HepG2 (cell line): ENCODE measurements at regions not wholly inside any gene's neighbourhood (a gene's known extent, or its start where the extent isn't known, plus 50 kb on each side); places are given as distances from the start of the nearest gene placed in this dataset.

Experiments used
- BHLHE40 ChIP-seq: IDR thresholded peaks from 2 replicates; pipeline ENCODE4 v1.6.1; 2011; ENCODE audit warnings: low read length, improper control_type of control experiment
- JUN ChIP-seq: sonication (generic); formaldehyde crosslinking; IDR thresholded peaks from 2 replicates; pipeline ENCODE4 v1.4.0; 2020; ENCODE audit warnings: mild to moderate bottlenecking, missing genetic modification reagents
- MIXL1 ChIP-seq: IDR thresholded peaks from 2 replicates; pipeline ENCODE4 v1.6.1; 2016
- SRF ChIP-seq: IDR thresholded peaks from 2 replicates; pipeline ENCODE4 v1.6.1; 2011; ENCODE audit warnings: mild to moderate bottlenecking, low read depth, low read length, moderate library complexity
- TARDBP ChIP-seq: sonication (generic); formaldehyde crosslinking; IDR thresholded peaks from 2 replicates; pipeline ENCODE4 v1.8.0; 2022; ENCODE audit warnings: mild to moderate bottlenecking, missing genetic modification reagents
- ZBTB33 ChIP-seq: sonication (generic); formaldehyde crosslinking; IDR thresholded peaks from 2 replicates; pipeline ENCODE4 v1.4.0; 2020; ENCODE audit warnings: missing genetic modification reagents
- ZNF354B ChIP-seq: sonication (generic); formaldehyde crosslinking; IDR thresholded peaks from 2 replicates; pipeline ENCODE4 v1.8.0; 2022; ENCODE audit warnings: mild to moderate bottlenecking, missing genetic modification reagents
- ZNF552 ChIP-seq: sonication (generic); formaldehyde crosslinking; IDR thresholded peaks from 2 replicates; pipeline ENCODE4 v1.9.0; 2022; ENCODE audit warnings: missing genetic modification reagents, mild to moderate bottlenecking, borderline replicate concordance
- TF ChIP-seq, protein P1 (sequence below): sonication (generic); formaldehyde crosslinking; IDR thresholded peaks from 2 replicates; pipeline ENCODE4 v1.5.0; 2020; ENCODE audit warnings: mild to moderate bottlenecking, missing genetic modification reagents, moderate library complexity
- TF ChIP-seq, protein P2 (sequence below): IDR thresholded peaks from 2 replicates; pipeline ENCODE4 v1.6.1; 2016; ENCODE audit warnings: missing compliant biosample characterization, missing genetic modification reagents, borderline replicate concordance
- TF ChIP-seq, protein P3 (sequence below): IDR thresholded peaks from 2 replicates; pipeline ENCODE4 v1.6.1; 2012; ENCODE audit warnings: inconsistent platforms

DNA sequence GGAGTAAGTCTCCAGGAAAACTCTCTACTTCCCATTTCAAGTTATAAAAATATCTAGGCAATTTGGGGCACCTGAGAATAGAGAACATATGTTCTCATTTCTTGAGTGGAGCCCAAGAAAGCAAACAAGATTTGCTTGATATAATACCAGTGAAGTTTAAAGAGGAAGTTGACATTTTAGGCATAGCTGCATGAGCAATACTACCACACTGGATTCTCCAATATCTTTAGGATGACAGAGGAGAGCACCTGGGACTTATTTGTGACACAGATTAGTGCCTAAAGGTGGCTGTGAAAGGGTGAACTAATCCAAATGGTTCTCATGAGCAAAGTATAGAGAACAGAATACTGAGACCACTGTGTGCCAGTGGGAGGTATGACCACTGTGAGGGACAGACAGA, 423.5 kb upstream of the RIOK2 start:
- TF ChIP-seq BHLHE40 (no peak), JUN (no peak), MIXL1 (no peak), SRF (no peak), TARDBP (CRISPR knock-in tag) (no peak), ZBTB33 (no peak), ZNF552 (CRISPR knock-in tag) (no peak), ZNF354B (CRISPR knock-in tag) (no peak)
- TF ChIP-seq, protein P1, sequence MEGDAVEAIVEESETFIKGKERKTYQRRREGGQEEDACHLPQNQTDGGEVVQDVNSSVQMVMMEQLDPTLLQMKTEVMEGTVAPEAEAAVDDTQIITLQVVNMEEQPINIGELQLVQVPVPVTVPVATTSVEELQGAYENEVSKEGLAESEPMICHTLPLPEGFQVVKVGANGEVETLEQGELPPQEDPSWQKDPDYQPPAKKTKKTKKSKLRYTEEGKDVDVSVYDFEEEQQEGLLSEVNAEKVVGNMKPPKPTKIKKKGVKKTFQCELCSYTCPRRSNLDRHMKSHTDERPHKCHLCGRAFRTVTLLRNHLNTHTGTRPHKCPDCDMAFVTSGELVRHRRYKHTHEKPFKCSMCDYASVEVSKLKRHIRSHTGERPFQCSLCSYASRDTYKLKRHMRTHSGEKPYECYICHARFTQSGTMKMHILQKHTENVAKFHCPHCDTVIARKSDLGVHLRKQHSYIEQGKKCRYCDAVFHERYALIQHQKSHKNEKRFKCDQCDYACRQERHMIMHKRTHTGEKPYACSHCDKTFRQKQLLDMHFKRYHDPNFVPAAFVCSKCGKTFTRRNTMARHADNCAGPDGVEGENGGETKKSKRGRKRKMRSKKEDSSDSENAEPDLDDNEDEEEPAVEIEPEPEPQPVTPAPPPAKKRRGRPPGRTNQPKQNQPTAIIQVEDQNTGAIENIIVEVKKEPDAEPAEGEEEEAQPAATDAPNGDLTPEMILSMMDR (CRISPR knock-in tag), result no peak
- TF ChIP-seq, protein P2, sequence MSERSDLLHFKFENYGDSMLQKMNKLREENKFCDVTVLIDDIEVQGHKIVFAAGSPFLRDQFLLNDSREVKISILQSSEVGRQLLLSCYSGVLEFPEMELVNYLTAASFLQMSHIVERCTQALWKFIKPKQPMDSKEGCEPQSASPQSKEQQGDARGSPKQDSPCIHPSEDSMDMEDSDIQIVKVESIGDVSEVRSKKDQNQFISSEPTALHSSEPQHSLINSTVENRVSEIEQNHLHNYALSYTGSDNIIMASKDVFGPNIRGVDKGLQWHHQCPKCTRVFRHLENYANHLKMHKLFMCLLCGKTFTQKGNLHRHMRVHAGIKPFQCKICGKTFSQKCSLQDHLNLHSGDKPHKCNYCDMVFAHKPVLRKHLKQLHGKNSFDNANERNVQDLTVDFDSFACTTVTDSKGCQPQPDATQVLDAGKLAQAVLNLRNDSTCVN, result no peak
- TF ChIP-seq, protein P3, sequence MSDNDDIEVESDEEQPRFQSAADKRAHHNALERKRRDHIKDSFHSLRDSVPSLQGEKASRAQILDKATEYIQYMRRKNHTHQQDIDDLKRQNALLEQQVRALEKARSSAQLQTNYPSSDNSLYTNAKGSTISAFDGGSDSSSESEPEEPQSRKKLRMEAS, result no peak
